DND-41 (cell line): ENCODE measurements at regions not wholly inside any gene's neighbourhood (a gene's known extent, or its start where the extent isn't known, plus 50 kb on each side); places are given as distances from the start of the nearest gene placed in this dataset.

ENCODE experiments used
- CTCF ChIP-seq: IDR thresholded peaks from 2 replicates; pipeline ENCODE4 v1.5.1; 2012; ENCODE audit warnings: borderline replicate concordance, low read length, moderate library complexity, mild to moderate bottlenecking; ENCODE audit not compliant: poor library complexity, severe bottlenecking; ENCODE audit errors: extremely low read depth
- EZH2 ChIP-seq: IDR thresholded peaks from 3 replicates; pipeline ENCODE4 v1.6.1; 2012; ENCODE audit warnings: borderline replicate concordance, low read depth, mild to moderate bottlenecking, moderate library complexity, low read length, inconsistent platforms; ENCODE audit not compliant: severe bottlenecking

GRCh38 chr6:137745321-137745720 lies 121.7 kb upstream of the TNFAIP3 start:
- TF ChIP-seq CTCF (no peak), EZH2 (no peak)
